Heart right ventricle (tissue), 16 donors: ENCODE measurements at regions not wholly inside any gene's neighbourhood (a gene's known extent, or its start where the extent isn't known, plus 50 kb on each side); places are given as distances from the start of the nearest gene placed in this dataset.

ENCODE experiments used
- ATAC-seq, 8 donors: fragments of 200-7000 bp; cut with Tn5 transposase; one replicate each; pipeline ENCODE4 v1.9.1; 2020; ENCODE audit warnings: mild to moderate bottlenecking in 8 of 8, moderate library complexity in 8 of 8, moderate number of reproducible peaks in 1 of 8
- DNase-seq, 2 donors: peaks; one replicate each; pipeline ENCODE4 v3.0.0-alpha.2; 2020
- H3K27ac ChIP-seq, 10 donors: fragments of 200-600 bp; sonication (generic) in 2 of 10; one replicate each; pipeline versions ENCODE4 v1.5.0 to v1.8.0; 2020 to 2022; ENCODE audit warnings: mild to moderate bottlenecking in 3 of 10
- H3K27me3 ChIP-seq, 7 donors: fragments of 200-600 bp; one replicate each; pipeline ENCODE4 v1.8.0; 2021 to 2022; ENCODE audit warnings: mild to moderate bottlenecking in 2 of 7
- H3K36me3 ChIP-seq, 9 donors: fragments of 200-600 bp; sonication (generic) in 1 of 9; one replicate each; pipeline versions ENCODE4 v1.5.0 to v1.8.0; 2020 to 2022; ENCODE audit warnings: mild to moderate bottlenecking in 2 of 9
- H3K4me1 ChIP-seq, 9 donors: fragments of 200-600 bp; sonication (generic) in 1 of 9; one replicate each; pipeline versions ENCODE4 v1.5.0 to v1.8.0; 2020 to 2022; ENCODE audit warnings: mild to moderate bottlenecking in 4 of 9
- H3K4me3 ChIP-seq, 10 donors: fragments of 200-600 bp; sonication (generic) in 2 of 10; one replicate each; pipeline versions ENCODE4 v1.5.0 to v1.8.0; 2020 to 2022; ENCODE audit warnings: mild to moderate bottlenecking in 7 of 10, moderate library complexity in 2 of 10
- H3K9me3 ChIP-seq, 11 donors: fragments of 200-600 bp in 10 of 11; sonication (generic) in 2 of 11; one replicate each; pipeline versions ENCODE4 v1.5.0 to v1.8.0; 2013 to 2022; ENCODE audit warnings: mild to moderate bottlenecking in 2 of 11, control low read depth in 1 of 11, moderate library complexity in 1 of 11
- CTCF ChIP-seq, 9 donors: fragments of 200-600 bp; sonication (generic) in 2 of 9; IDR thresholded peaks; one replicate each; pipeline versions ENCODE4 v1.5.0 to v1.8.0; 2021 to 2022; ENCODE audit warnings: antibody characterized with exemption in 9 of 9, mild to moderate bottlenecking in 5 of 9, moderate library complexity in 1 of 9
- WGBS, 2 donors: extraction: QIAGEN DNeasy Blood & Tissue Kit; methylation state at CpG; one replicate each; pipeline ENCODE4 v1.1.7; 2013; ENCODE audit warnings: inconsistent platforms in 1 of 2; 5-methylcytosine and 5-hydroxymethylcytosine counted together
- intact Hi-C, 10 donors: fragments of 100-400 bp; cut with DNase I; formaldehyde crosslinking; loops; one replicate each; pipeline versions ENCODE4 v1.11.1 to v1.14.2; 2022
- donor health status: Arrhythmogenic right ventricular cardiomyopathy.
- donor health status: ischemic (EF 13 %, LVEDD 7.1; RV severe dilation, severe dysfunction).
- donor health status: healthy with polysubstance abuse.
- donor health status: DM: no; HTN: yes; CAD: no.
- donor health status: DM: no; HTN: no; CAD: no.
- donor health status: ischemic (EF 25% LVEDD 6.9; RV normal size, moderate dysfunction).
- donor health status: ischemic (EF 25% LVEDD 5.7; RV mildly dilated, moderate dysfunction).
- donor health status: healthy.
- donor health status: DM: yes; HTN: yes; CAD: no.
- donor health status: Ischemic cardiomyopathy.
- donor health status: ischemic (EF 35%, LVEDD 5.7; RV mildly dilated, moderate dysfunction).
- donor health status: nonischemic (EF 11% LVEDD 7.7; RV severe dilation, severe dysfunction).
- donor health status: DM: yes; HTN: yes; CAD: no.
- donor health status: PGD.
- donor health status: ischemic (EF 29% LVEDD 5.4; RV normal size, mild dysfunction).
- donor health status: nonischemic (EF 23%, LVEDD 6.1; RV moderate dilation, normal function).

GRCh38 chr16:63592852-63593251 lies 1529.0 kb downstream of the CDH11 start:
- no peak for DNase-seq
- intact Hi-C loops: no loop called here

GRCh38 chr16:63581570-63581969 lies 1540.3 kb downstream of the CDH11 start:
- peak; percentile 71 to 99 (median 94) for ATAC-seq
- 38 to 39% methylated on average over 5 of the region's 5 CpGs for WGBS, 2 donors
- DNase-seq: peak; percentile 25 to 70
- Histone ChIP-seq H3K4me1 (peaks cover 0 to 15% (median 6%) of the 10 kb centered on the region in 9 donors), H3K27me3 (no peaks in the 10 kb centered on the region), H3K36me3 (no peaks in the 10 kb centered on the region), H3K9me3 (no peaks in the 10 kb centered on the region), H3K4me3 (no peak overlapping the region), H3K27ac (peak overlapping the region in 8 of 10 donors; percentile 11 to 57 (median 50))
- TF ChIP-seq CTCF (IDR thresholded peaks at IDR 0.05): no peak
- intact Hi-C loops: no loop called here

More at GRCh38 chr16:63592852-63593251, 1529.0 kb downstream of the CDH11 start:
- Histone ChIP-seq H3K36me3 (no peaks in the 10 kb centered on the region), H3K27me3 (no peaks in the 10 kb centered on the region), H3K27ac (no peak overlapping the region), H3K4me3 (no peak overlapping the region), H3K9me3 (no peaks in the 10 kb centered on the region), H3K4me1 (peaks cover 0 to 4% (median 0%) of the 10 kb centered on the region in 9 donors)
- TF ChIP-seq CTCF (IDR thresholded peaks at IDR 0.05): no peak
- ATAC-seq: no peak
- WGBS, 2 donors: 71% methylated on average over 3 of the region's 3 CpGs

GRCh38 chr16:63578791-63579190 lies 1542.6 kb upstream of the CDH8 start:
- no peak overlapping the region for H3K27ac ChIP-seq
- intact Hi-C loops: no loop called here
- TF ChIP-seq CTCF (IDR thresholded peaks at IDR 0.05): no peak
- no peaks in the 10 kb centered on the region for H3K9me3 ChIP-seq
- WGBS, 2 donors: 55 to 61% methylated on average over 1 of the region's 1 CpG
- H3K27me3 ChIP-seq: no peaks in the 10 kb centered on the region
- DNase-seq (no peak), ATAC-seq (no peak)
- no peaks in the 10 kb centered on the region for H3K36me3 ChIP-seq
- H3K4me1 ChIP-seq: peaks cover 0 to 20% (median 6%) of the 10 kb centered on the region in 9 donors
- H3K4me3 ChIP-seq: no peak overlapping the region

GRCh38 chr16:63577891-63578290 lies 1541.7 kb upstream of the CDH8 start:
- TF ChIP-seq CTCF (IDR thresholded peaks at IDR 0.05): no peak
- Histone ChIP-seq H3K36me3 (no peaks in the 10 kb centered on the region), H3K4me3 (no peak overlapping the region), H3K9me3 (no peaks in the 10 kb centered on the region), H3K27me3 (no peaks in the 10 kb centered on the region), H3K4me1 (peaks cover 0 to 20% (median 6%) of the 10 kb centered on the region in 9 donors), H3K27ac (no peak overlapping the region)
- ATAC-seq (no peak), DNase-seq (no peak)
- intact Hi-C loops: no loop called here
